NOMO-1 (cell line): ENCODE measurements at regions not wholly inside any gene's neighbourhood (a gene's known extent, or its start where the extent isn't known, plus 50 kb on each side); places are given as distances from the start of the nearest gene placed in this dataset.

Source experiments
- DNase-seq, 2 experiments: peaks; one replicate each; lab custom pipeline; 2025; ENCODE audit not compliant: unreplicated experiment in 2 of 2; lab: John Stamatoyannopoulos, UW

- no peak for DNase-seq
Observed at GRCh38 chrX:13151828-13152517, 107.6 kb upstream of the FAM9C start.

GRCh38 chrX:13149702-13150350 lies 105.4 kb upstream of the FAM9C start:
- DNase-seq = no peak

DNA sequence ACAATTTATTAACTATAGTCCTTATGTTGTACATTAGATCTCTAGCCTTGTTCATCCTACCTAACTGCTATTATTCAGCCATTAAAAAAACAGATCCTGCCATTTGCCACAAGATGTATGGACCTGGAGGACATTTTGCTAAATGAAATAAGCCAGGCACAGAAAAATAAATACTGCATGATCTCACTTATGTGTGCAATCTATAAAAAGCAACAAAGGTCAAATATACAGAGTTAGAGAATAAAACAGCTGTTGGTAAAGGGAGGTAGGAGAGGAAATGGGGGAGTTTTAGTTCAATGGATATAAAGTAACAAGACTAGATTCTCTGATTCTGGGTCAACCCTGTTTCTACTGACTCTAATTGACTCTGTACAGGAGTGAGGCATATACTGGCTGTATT lies 103.3 kb upstream of the FAM9C start:
- DNase-seq = no peak

DNA sequence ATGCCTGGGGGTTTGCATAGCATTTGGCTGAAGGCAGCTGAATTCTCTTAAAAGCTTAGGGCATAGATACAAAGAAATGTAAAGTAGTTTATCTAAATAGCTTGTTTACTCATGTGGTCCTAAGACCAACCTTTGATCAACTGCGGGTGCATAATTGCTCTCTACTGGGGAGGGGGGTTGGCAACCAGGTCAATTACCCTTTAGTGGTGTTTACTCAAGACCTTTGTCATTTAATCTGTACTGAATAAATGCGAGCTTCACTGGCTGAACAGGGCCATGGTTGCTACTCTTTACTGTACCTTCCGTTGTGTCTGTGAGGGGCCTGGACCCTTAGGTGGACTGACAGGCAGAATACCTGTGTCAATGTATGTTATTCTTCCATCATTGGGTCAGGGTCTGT lies 102.7 kb upstream of the FAM9C start:
- no peak for DNase-seq

- DNase-seq = no peak
Observed at GRCh38 chrX:13144927-13145655, 100.7 kb upstream of the FAM9C start.

DNA sequence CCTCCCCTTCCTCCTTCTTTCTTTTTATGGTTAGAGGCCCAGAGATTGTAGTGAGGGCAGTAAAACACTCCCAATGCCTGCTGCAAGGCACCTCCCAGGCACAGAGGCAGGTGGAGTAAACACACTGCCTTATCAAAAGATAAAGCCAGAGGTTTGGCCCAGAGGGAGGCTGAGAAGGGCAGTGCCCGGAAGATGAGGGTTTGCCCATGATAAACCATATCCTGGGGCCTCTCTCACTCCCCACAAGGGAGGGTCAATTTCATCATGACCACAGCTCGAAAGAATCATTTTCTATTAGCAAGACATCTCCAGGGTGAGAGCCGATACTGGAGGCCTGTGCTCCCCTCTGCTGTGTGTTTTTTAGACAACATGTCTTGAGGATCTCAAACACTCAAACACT lies 98.5 kb upstream of the FAM9C start:
- DNase-seq = peak; percentile 31 to 43

- no peak for DNase-seq
Observed at GRCh38 chrX:13140007-13140406, 95.6 kb upstream of the FAM9C start.

DNA sequence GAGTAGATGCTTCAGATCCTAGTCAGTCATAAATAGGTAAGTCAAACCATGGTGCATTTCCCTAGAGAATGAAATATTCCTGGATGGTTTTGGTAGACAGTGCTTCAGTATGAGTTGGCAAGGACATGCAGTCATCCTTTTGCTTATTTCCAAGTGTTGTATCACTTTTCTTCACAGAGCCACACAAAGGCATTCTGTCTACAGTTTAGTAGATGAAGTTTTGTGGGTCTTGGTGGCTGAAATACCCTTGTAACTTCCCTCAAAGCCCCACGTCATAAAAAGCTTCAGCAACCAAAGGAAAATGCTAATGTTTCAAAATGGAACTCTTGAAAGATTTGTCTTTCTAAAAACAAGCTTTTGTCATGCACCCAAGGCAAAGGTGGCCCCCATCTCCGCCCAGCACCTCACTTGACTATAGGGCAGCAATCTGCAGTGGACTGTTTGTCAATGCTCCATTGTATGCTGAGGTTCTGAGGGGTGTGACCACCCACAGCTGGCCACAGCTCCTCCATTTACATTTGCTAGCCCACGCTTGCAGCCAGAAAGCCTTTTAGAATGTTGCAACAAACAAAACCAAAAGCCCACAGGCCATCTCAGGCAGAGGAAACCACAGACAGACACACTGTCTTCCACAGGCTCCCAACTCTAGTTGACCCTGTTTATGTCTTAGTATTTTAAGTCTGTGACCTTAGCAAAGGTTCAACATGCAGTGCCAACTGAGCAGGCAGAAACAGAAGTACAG lies 87.1 kb upstream of the FAM9C start:
- peak; percentile 86 to 97 for DNase-seq

DNA sequence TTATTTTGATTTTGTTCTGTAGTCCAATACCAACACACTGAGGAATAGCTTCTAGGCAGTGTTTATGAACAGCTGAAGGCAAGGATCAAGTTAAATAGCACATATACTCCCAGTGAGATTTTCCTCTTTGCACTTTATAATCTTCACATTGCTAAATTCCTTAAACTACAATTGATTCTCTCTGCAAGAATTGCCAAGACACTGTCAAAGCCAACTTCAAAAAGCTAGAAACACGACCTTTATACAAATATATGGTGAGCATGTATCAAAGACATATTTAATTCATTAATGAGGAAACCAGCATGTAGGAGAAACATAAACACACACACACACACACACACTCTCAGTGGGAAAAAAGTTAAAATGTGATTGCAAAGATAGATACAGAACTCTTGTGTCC lies 86.4 kb upstream of the FAM9C start:
- DNase-seq = no peak

GRCh38 chrX:13128104-13128503 lies 83.7 kb upstream of the FAM9C start:
- peak; percentile 24 to 73 for DNase-seq

DNA sequence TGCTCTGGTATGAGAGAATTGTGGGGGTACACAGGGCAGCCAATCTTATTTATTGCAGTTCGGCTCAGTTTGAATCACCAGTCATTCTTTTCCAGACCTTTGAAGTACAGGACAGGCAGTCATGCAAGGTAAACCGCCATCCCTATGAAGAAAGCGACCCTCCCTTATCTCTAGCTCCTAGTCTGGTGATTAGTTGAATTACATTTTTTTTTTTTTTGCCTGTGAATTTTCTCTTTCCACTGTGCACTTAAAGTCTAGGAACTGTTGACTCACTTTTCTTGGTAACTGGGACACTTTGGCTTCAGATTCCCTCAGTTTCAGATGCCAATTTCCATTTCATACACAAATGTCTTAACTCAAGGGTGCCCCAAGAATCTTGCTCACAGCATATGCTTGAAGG lies 82.4 kb upstream of the FAM9C start:
- DNase-seq = no peak

DNA sequence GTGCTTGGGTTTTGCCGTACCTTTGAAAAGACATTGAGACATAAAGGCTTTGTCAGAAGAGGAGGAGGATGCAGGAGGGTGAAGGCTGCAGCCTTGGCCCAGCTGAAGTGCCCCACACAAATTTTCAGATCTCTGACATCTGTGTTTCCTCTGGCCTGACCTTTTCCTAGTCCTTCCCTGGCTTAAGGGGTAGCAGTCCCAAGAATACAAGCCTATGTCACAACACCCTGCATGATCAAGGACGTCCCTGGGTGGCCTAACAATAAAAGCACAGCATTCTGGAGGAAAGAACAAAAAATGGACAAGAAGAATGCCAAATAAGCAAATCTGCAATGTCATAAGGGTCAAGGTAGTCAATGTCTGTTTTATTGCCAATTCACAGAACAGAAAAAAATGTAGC lies 80.8 kb upstream of the FAM9C start:
- DNase-seq = no peak

GRCh38 chrX:13123857-13124345 lies 79.5 kb upstream of the FAM9C start:
- no peak for DNase-seq

GRCh38 chrX:13123247-13123856 lies 78.9 kb upstream of the FAM9C start:
- DNase-seq = no peak

- no peak for DNase-seq
Observed at GRCh38 chrX:13121020-13121555, 76.7 kb upstream of the FAM9C start.

DNA sequence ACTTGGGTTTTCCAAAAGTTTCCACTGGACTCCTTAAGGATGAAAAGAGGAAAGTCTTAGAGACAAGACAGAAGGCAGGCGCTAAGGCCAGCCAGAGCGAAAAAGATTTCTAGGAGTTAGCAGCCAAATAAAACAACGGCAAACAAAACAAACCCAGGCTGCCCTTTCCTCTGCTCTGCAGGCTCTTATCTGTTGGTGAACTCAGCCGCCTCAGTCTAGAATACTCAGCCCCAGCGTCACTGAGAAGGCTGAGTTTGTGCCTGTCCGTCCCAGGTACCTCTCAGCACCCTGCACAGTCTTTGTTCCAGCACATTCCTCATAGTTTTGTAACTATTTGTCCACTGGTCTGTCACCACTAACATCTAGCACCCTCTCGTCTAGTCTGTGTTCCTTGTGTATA lies 75.6 kb upstream of the FAM9C start:
- no peak for DNase-seq

DNA sequence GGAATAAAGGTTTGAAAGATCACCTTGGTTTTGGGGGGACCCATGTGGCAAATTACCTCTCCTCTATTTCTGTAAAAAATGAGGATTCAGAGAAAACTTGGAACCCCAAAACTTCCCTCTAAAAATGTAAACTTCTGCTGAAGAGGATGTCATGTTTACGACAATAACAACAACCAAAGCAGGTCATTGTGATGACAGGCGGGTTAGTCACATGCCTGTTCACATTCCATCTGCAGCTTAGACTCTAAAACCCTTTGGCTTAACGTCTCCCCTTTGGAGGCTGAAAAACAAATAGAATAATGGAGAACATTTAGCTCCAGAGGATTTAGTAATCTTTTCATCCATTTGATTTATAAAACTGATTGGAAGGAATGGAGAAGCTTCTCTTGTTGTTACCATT lies 75.0 kb upstream of the FAM9C start:
- DNase-seq = no peak

DNA sequence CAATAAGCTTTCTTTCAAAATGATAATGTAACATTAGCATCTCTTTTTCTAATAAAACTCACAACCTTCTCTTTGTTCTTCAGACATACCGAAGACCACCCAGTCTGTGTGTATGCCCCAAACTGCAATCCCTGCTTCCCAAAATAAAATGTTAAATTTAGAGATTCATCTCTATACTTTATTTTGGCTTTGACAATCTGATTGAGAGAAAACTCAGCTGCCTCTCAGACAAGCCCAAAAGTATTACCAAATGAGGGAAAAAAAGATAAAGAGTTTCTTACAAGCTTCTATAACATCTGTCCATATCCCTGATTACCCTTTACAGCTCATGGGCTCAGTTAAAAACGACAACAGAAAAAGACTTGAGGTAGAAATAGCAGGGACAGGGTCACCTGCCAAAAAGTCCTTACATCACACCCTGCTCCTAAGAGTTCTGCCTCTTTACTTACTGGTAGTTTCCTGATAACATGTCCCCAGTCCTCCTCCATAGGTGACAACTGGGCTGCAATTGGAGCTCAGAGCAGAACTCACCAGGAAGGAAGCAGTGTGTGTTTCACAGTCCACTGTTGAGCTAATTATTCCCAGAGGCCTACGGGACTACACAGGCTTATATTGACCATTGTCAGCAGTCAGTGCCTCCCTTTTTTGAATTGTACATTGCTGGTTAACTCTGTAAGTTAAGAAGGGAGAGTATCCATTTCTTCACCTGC lies 70.9 kb upstream of the FAM9C start:
- no peak for DNase-seq

- DNase-seq = no peak
Observed at GRCh38 chrX:13112499-13112898, 68.1 kb upstream of the FAM9C start.
